ENCODE measurements at regions not wholly inside any gene's neighbourhood (a gene's known extent, or its start where the extent isn't known, plus 50 kb on each side); places are given as distances from the start of the nearest gene placed in this dataset.

DNA sequence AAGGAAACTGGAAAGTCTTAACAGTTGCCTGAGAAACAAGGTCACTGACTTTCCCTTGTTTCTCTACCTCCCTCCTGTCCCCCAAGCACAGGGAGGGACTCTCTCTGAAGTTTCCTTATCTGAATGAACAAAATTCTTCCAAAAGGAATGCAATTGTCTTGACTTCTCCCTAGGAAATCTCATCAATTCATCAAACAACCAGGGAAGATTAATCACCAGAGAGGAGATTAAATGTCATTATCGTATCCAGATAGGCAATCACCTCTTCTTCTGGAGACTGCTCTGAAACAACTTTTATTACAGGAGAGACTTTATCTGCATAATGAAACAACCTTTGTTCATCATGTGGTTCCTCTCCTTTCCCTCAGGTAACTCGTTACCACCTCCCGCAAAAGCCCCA, 431.4 kb downstream of the SLC16A7 start:
- H2AFZ ChIP-seq (ENCODE audit: low read depth, low read length), result no peak overlapping the region
- 3% methylated on average over 3 of the region's 3 CpGs for WGBS (ENCODE audit: insufficient coverage, low coverage, missing lambda C conversion rate)
- H3K9me1 ChIP-seq (ENCODE audit: control insufficient read depth, insufficient read depth, low read length), result no peaks in the 10 kb centered on the region
- H3K4me3 ChIP-seq, result no peak overlapping the region
- ChIA-PET CTCF (ENCODE audit: low intra/inter-chr PET ratio) (no interaction called here), POLR2A (no interaction called here)
- no peaks in the 10 kb centered on the region for H4K20me1 ChIP-seq (replicated peaks; ENCODE audit: control insufficient read depth, insufficient read depth, low read length)
- no peak overlapping the region for H3K27ac ChIP-seq (ENCODE audit: extremely low read depth, low read depth, low read length)
- DNase-seq (ENCODE audit: extremely low read depth in 1 of 4, low spot score in 3 of 4) (no peak), ATAC-seq (no peak), FAIRE-seq (no peak)
- H3K9ac ChIP-seq (ENCODE audit: insufficient read depth in 1 of 2, low read depth in 2 of 2, low read length in 2 of 2), result no peak overlapping the region
- no peaks in the 10 kb centered on the region for H3K27me3 ChIP-seq (ENCODE audit: control insufficient read depth in 2 of 2, insufficient read depth in 2 of 2, low read length in 2 of 2)
- intact Hi-C loops (cut with micrococcal nuclease) (no loop called here), in situ Hi-C loops (cut with MboI) (no loop called here)
- no peaks in the 10 kb centered on the region; the same call in 1 of the 2 replicates for H3K9me3 ChIP-seq (replicated peaks; ENCODE audit: control insufficient read depth, insufficient read depth, low read depth, low read length)
- no peaks in the 10 kb centered on the region for H3K4me1 ChIP-seq (replicated peaks in 1 of 2; ENCODE audit: control insufficient read depth in 2 of 2, insufficient read depth in 2 of 2, low read length in 2 of 2)
- no peaks in the 10 kb centered on the region for H3K79me2 ChIP-seq (ENCODE audit: control insufficient read depth, insufficient read depth, low read length)
- no peak overlapping the region for H3K4me2 ChIP-seq (ENCODE audit: insufficient read depth, low read length)
- no peaks in the 10 kb centered on the region for H3K36me3 ChIP-seq (ENCODE audit: control insufficient read depth, insufficient read depth, low read length)
- BruUV-seq (replicated peaks), result no TSS peak
- TF ChIP-seq, protein P1, sequence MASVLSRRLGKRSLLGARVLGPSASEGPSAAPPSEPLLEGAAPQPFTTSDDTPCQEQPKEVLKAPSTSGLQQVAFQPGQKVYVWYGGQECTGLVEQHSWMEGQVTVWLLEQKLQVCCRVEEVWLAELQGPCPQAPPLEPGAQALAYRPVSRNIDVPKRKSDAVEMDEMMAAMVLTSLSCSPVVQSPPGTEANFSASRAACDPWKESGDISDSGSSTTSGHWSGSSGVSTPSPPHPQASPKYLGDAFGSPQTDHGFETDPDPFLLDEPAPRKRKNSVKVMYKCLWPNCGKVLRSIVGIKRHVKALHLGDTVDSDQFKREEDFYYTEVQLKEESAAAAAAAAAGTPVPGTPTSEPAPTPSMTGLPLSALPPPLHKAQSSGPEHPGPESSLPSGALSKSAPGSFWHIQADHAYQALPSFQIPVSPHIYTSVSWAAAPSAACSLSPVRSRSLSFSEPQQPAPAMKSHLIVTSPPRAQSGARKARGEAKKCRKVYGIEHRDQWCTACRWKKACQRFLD (CRISPR knock-in tag; IDR thresholded peaks at IDR 0.05), result no peak
- TF ChIP-seq ZSCAN32 (CRISPR knock-in tag; IDR thresholded peaks at IDR 0.05) (no peak), FIP1L1 (IDR thresholded peaks at IDR 0.05; ENCODE audit: low read depth, low read length, poor library complexity, severe bottlenecking) (no peak), MAFF (IDR thresholded peaks at IDR 0.05; ENCODE audit: low read length) (no peak), BACH1 (tag; IDR thresholded peaks at IDR 0.05) (no peak), HEY1 (CRISPR knock-in tag; IDR thresholded peaks at IDR 0.05; ENCODE audit: borderline replicate concordance) (no peak), ADNP (tag; IDR thresholded peaks at IDR 0.05) (no peak), MCM7 (IDR thresholded peaks at IDR 0.05) (no peak), ASH1L (IDR thresholded peaks at IDR 0.05; ENCODE audit: borderline replicate concordance, low read depth, partially characterized antibody) (no peak), ETV1 (tag; conservative IDR thresholded peaks at IDR 0.05; ENCODE audit: low read depth) (no peak), L3MBTL2 (IDR thresholded peaks at IDR 0.05) (no peak), MTA2 (IDR thresholded peaks at IDR 0.05; ENCODE audit: low read depth) (no peak), RNF2 (IDR thresholded peaks at IDR 0.05) (no peak), KLF13 (tag; IDR thresholded peaks at IDR 0.05; ENCODE audit: borderline replicate concordance, low read depth) (no peak), PCBP2 (IDR thresholded peaks at IDR 0.05; ENCODE audit: low read depth, low read length, poor library complexity, severe bottlenecking) (no peak), DACH1 (IDR thresholded peaks at IDR 0.05; ENCODE audit: partially characterized antibody) (no peak)
- TF ChIP-seq, protein P2, sequence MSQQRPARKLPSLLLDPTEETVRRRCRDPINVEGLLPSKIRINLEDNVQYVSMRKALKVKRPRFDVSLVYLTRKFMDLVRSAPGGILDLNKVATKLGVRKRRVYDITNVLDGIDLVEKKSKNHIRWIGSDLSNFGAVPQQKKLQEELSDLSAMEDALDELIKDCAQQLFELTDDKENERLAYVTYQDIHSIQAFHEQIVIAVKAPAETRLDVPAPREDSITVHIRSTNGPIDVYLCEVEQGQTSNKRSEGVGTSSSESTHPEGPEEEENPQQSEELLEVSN (IDR thresholded peaks at IDR 0.05; ENCODE audit: borderline replicate concordance in 1 of 2, extremely low read depth in 1 of 2, insufficient read depth in 1 of 2, insufficient read length in 1 of 2, low read depth in 1 of 2, low read length in 1 of 2, poor library complexity in 1 of 2, severe bottlenecking in 1 of 2), result no peak
- TF ChIP-seq, protein P3, sequence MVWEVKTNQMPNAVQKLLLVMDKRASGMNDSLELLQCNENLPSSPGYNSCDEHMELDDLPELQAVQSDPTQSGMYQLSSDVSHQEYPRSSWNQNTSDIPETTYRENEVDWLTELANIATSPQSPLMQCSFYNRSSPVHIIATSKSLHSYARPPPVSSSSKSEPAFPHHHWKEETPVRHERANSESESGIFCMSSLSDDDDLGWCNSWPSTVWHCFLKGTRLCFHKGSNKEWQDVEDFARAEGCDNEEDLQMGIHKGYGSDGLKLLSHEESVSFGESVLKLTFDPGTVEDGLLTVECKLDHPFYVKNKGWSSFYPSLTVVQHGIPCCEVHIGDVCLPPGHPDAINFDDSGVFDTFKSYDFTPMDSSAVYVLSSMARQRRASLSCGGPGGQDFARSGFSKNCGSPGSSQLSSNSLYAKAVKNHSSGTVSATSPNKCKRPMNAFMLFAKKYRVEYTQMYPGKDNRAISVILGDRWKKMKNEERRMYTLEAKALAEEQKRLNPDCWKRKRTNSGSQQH (CRISPR knock-in tag; IDR thresholded peaks at IDR 0.05), result no peak
- TF ChIP-seq, protein P4, sequence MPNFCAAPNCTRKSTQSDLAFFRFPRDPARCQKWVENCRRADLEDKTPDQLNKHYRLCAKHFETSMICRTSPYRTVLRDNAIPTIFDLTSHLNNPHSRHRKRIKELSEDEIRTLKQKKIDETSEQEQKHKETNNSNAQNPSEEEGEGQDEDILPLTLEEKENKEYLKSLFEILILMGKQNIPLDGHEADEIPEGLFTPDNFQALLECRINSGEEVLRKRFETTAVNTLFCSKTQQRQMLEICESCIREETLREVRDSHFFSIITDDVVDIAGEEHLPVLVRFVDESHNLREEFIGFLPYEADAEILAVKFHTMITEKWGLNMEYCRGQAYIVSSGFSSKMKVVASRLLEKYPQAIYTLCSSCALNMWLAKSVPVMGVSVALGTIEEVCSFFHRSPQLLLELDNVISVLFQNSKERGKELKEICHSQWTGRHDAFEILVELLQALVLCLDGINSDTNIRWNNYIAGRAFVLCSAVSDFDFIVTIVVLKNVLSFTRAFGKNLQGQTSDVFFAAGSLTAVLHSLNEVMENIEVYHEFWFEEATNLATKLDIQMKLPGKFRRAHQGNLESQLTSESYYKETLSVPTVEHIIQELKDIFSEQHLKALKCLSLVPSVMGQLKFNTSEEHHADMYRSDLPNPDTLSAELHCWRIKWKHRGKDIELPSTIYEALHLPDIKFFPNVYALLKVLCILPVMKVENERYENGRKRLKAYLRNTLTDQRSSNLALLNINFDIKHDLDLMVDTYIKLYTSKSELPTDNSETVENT (CRISPR knock-in tag; IDR thresholded peaks at IDR 0.05), result no peak

All from K562 (cell line).